KOPT-K1 (cell line): ENCODE measurements at regions not wholly inside any gene's neighbourhood (a gene's known extent, or its start where the extent isn't known, plus 50 kb on each side); places are given as distances from the start of the nearest gene placed in this dataset.

Experiments used
- H3K27ac ChIP-seq: fragments of 200-600 bp; sonication (generic); 2 replicates; pipeline ENCODE4 v1.5.1; 2016; ENCODE audit warnings: antibody characterized with exemption, mild to moderate bottlenecking, low read depth, low read length; ENCODE audit not compliant: poor library complexity, severe bottlenecking
- H3K36me3 ChIP-seq: fragments of 200-600 bp; sonication (generic); 2 replicates; pipeline ENCODE4 v1.5.1; 2017; ENCODE audit warnings: antibody characterized with exemption, mild to moderate bottlenecking, low read length, moderate library complexity; ENCODE audit not compliant: insufficient read depth
- H3K9me3 ChIP-seq: fragments of 200-600 bp; sonication (generic); 2 replicates; pipeline ENCODE4 v1.5.1; 2017; ENCODE audit warnings: antibody characterized with exemption, low read length, mild to moderate bottlenecking; ENCODE audit not compliant: insufficient read depth, poor library complexity, severe bottlenecking

- H3K9me3 ChIP-seq = no peaks in the 10 kb centered on the region
- no peaks in the 10 kb centered on the region for H3K36me3 ChIP-seq
- no peak overlapping the region for H3K27ac ChIP-seq
Measured at GRCh38 chr2:100222844-100223243, 80.5 kb upstream of the AFF3 start.

- Histone ChIP-seq H3K27ac (no peak overlapping the region), H3K9me3 (no peaks in the 10 kb centered on the region), H3K36me3 (no peaks in the 10 kb centered on the region)
Measured at GRCh38 chr2:100218552-100218951, 76.2 kb upstream of the AFF3 start.

- Histone ChIP-seq H3K9me3 (no peaks in the 10 kb centered on the region), H3K27ac (no peak overlapping the region), H3K36me3 (no peaks in the 10 kb centered on the region)
Measured at GRCh38 chr2:100217323-100217722, 74.9 kb upstream of the AFF3 start.

DNA sequence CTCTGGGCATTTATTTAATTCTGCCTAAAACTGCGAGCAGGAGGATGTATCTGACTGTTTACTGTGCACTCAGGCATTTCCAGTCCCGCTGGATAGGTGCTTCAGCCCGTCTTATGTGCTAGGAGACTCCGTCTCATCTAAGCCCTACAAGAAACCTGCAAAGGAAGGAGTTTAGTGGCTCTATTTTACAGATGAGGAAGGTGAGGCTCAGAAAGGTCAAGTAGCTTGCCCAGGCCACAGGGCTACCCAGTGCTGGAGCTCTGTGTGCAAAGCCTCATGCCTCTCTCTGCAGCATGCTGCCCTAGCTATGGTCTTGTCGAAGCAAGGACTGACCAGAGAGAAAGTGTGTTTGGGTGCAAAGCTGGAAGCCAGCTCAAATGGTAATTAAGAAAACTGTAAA, 73.6 kb upstream of the AFF3 start:
- Histone ChIP-seq H3K36me3 (no peaks in the 10 kb centered on the region), H3K27ac (no peak overlapping the region), H3K9me3 (no peaks in the 10 kb centered on the region)

GRCh38 chr2:100215371-100215770, 73.0 kb upstream of the AFF3 start:
- H3K9me3 ChIP-seq = no peaks in the 10 kb centered on the region
- no peak overlapping the region for H3K27ac ChIP-seq
- H3K36me3 ChIP-seq = no peaks in the 10 kb centered on the region

DNA sequence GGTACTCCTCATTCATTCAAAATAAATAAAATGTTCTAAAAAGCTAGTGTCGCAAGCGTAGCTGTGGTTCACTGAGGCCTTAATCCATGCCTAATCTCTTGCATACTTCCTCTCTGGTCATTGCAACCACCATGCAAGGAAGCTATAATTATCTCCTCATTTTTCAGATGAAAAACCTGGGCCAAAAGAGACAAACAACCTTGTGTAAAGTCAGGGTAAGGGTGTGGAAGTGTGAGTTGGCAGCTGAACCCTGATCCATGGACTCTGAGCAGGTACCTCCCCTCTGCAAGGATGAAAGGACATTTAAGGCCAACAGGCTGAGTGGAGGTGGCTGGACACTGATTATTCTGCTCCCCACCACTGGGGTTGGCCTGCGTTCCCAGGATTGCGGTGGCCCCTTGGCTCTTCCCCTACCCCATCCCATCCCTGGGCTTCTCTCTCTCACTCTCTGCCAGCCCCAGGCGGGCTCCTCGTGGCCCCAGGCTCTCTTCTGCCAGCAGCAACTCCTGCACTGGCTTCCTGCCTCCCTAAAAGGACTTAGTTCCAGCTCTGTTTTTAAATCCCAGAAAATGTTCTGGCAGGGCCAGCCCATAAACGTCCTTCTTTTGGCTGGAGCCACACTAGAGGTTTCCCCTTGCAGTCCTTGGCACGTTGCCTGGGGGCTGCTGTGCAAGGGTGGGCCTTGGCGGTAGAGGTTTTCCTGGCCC, 72.0 kb upstream of the AFF3 start:
- no peak overlapping the region for H3K27ac ChIP-seq
- no peaks in the 10 kb centered on the region for H3K9me3 ChIP-seq

GRCh38 chr2:100213595-100213994, 71.2 kb upstream of the AFF3 start:
- Histone ChIP-seq H3K9me3 (no peaks in the 10 kb centered on the region), H3K36me3 (no peaks in the 10 kb centered on the region), H3K27ac (no peak overlapping the region)

More for the DNA sequence above, 72.0 kb upstream of the AFF3 start:
- no peaks in the 10 kb centered on the region for H3K36me3 ChIP-seq

DNA sequence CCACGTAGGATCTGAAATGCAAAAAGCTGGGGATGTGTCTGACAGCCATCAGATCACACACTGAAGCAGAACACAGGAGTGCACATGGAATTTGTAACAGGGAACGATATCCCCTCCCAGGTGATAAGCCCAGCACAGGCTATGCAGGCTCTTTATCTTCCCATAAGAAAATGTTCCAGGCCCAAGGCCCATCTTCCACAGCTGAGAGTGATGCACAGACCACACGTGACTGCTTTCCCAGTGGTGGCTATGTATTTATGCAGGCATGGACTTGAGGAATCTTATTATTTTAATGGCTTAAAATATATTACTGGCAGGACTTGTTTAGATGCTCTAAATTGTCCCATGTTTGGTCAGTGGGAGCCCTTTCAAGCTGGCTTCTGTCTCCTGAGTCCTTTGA, 70.5 kb upstream of the AFF3 start:
- Histone ChIP-seq H3K27ac (no peak overlapping the region), H3K36me3 (no peaks in the 10 kb centered on the region)

GRCh38 chr2:100211521-100211920, 69.1 kb upstream of the AFF3 start:
- H3K36me3 ChIP-seq = no peaks in the 10 kb centered on the region
- no peak overlapping the region for H3K27ac ChIP-seq
- H3K9me3 ChIP-seq = no peaks in the 10 kb centered on the region

More for the DNA sequence above, 70.5 kb upstream of the AFF3 start:
- H3K9me3 ChIP-seq = no peaks in the 10 kb centered on the region

GRCh38 chr2:100208141-100208770, 65.9 kb upstream of the AFF3 start:
- Histone ChIP-seq H3K27ac (no peak overlapping the region), H3K9me3 (no peaks in the 10 kb centered on the region), H3K36me3 (no peaks in the 10 kb centered on the region)

- H3K36me3 ChIP-seq = no peaks in the 10 kb centered on the region
- no peak overlapping the region for H3K27ac ChIP-seq
- H3K9me3 ChIP-seq = no peaks in the 10 kb centered on the region
Measured at GRCh38 chr2:100207411-100207885, 65.1 kb upstream of the AFF3 start.

- no peak overlapping the region for H3K27ac ChIP-seq
- no peaks in the 10 kb centered on the region for H3K36me3 ChIP-seq
- H3K9me3 ChIP-seq = no peaks in the 10 kb centered on the region
Measured at GRCh38 chr2:100206731-100207255, 64.4 kb upstream of the AFF3 start.

DNA sequence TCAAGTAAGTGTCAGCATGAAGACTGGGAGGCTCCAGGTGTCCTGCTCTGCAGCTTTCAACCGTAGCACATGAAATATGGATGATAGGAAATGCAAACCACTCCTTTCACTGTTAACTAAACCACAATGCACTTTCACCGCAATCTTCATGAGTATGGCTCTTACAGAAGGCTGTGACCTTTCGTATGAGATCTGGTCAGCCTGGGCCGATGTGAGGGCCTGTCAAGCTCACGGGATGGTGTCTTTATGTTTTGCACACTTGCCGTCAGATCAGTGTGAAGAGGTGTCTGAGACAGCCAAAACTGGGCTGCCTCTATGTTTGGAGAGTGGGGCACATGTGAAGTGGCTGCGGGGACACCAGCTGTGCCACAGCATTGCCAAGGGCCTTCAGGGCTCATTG, 62.8 kb upstream of the AFF3 start:
- Histone ChIP-seq H3K36me3 (no peaks in the 10 kb centered on the region), H3K9me3 (peaks cover under 1% of the 10 kb centered on the region), H3K27ac (peak overlapping the region; percentile 50)

DNA sequence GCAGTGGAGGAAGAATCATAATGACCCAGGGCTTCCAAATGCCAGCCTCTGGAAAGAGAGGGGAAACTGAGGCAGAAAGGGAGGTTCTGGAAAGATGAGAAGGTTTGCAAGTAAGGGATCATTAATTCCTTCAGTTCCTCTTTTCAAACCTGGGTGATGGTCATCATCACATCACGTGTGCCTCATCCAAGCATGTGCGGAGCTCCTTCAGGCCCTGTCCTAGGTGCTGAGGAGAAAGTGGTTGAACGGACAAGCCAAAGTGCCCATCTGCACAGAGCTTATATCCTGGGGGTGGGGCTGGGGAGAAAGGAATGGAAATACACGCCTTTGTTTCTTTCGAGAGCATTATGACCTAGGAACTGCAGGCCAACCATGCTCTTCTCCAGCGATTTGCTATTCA, 60.2 kb upstream of the AFF3 start:
- Histone ChIP-seq H3K27ac (no peak overlapping the region), H3K36me3 (no peaks in the 10 kb centered on the region), H3K9me3 (peaks cover 3% of the 10 kb centered on the region)

GRCh38 chr2:100200985-100201384, 58.6 kb upstream of the AFF3 start:
- Histone ChIP-seq H3K36me3 (no peaks in the 10 kb centered on the region), H3K9me3 (peaks cover 3% of the 10 kb centered on the region), H3K27ac (no peak overlapping the region)

DNA sequence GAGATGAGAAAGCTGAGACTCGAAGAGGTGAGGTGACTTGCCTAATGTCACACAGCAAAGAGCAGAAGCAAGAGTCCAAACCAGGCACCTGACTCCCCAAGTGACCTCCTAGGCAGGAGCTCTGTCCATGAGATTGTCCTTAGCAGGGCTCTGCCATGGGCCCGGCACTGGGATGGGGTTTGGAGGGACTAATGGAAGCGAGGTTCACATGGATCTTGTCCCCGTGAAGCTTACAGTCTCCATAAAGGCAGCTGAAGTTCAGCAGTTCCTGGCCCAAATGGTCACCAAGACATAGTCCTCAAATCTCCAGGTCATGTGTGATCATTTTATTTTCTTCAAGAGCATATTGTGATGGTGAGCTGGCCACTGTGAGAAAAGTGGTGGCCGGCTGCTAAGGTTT, 57.0 kb upstream of the AFF3 start:
- Histone ChIP-seq H3K36me3 (no peaks in the 10 kb centered on the region), H3K27ac (no peak overlapping the region), H3K9me3 (peaks cover 3% of the 10 kb centered on the region)
